IMR-90 (cell line): ENCODE measurements at regions not wholly inside any gene's neighbourhood (a gene's known extent, or its start where the extent isn't known, plus 50 kb on each side); places are given as distances from the start of the nearest gene placed in this dataset.

Experiments
- ATAC-seq: fragments of 200-7000 bp; cut with Tn5 transposase; 2 replicates; pipeline ENCODE4 v1.9.1; 2020; ENCODE audit warnings: low read depth, mild to moderate bottlenecking, moderate library complexity
- BruUV-seq: library from RNA; stranded (reverse); fragments of 400-500 nt; replicated peaks from 2 replicates; lab custom pipeline; 2021; lab: Mats Ljungman, UMichigan
- CTCF ChIA-PET: fragments of 300-600 bp; formaldehyde crosslinking; extraction: SDS; loops from one replicate; lab custom pipeline; 2021; ENCODE audit warnings: antibody characterized with exemption; lab: Yijun Ruan, JAX
- POLR2A ChIA-PET: fragments of 300-600 bp; sonication (Branson Sonifier 250); formaldehyde crosslinking; loops from one replicate; lab custom pipeline; 2022; ENCODE audit warnings: antibody characterized with exemption; ENCODE audit not compliant: unreplicated experiment; lab: Charles Lee
- DNase-seq: peaks from one replicate; pipeline ENCODE4 v3.0.0; 2013
- H2AFZ ChIP-seq: replicated peaks from 2 replicates; pipeline ENCODE3; 2013; ENCODE audit warnings: low read length, mild to moderate bottlenecking; ENCODE audit not compliant: poor library complexity
- H2AK5ac ChIP-seq: 2 replicates; pipeline ENCODE4 v1.6.1; 2013; ENCODE audit warnings: low read depth, low read length, inconsistent platforms
- H2AK9ac ChIP-seq: replicated peaks from 2 replicates; pipeline ENCODE3; 2013; ENCODE audit warnings: mild to moderate bottlenecking, low read depth, low read length, moderate library complexity; ENCODE audit not compliant: poor library complexity
- H2BK120ac ChIP-seq: 2 replicates; pipeline ENCODE4 v1.6.1; 2013; ENCODE audit warnings: low read depth, low read length, inconsistent platforms
- H2BK15ac ChIP-seq: 3 replicates; pipeline ENCODE4 v1.6.1; 2013; ENCODE audit warnings: low read depth, low read length, inconsistent platforms
- H2BK20ac ChIP-seq: 2 replicates; pipeline ENCODE4 v1.6.1; 2013; ENCODE audit warnings: low read depth, mild to moderate bottlenecking, inconsistent platforms, low read length, moderate library complexity
- H2BK5ac ChIP-seq: 2 replicates; pipeline ENCODE4 v1.6.1; 2013; ENCODE audit warnings: mild to moderate bottlenecking, low read depth, low read length, inconsistent platforms; ENCODE audit not compliant: poor library complexity, severe bottlenecking
- H3K14ac ChIP-seq: replicated peaks from 2 replicates; pipeline ENCODE4 v1.6.1; 2013; ENCODE audit warnings: low read depth, low read length, inconsistent platforms
- H3K18ac ChIP-seq: 2 replicates; pipeline ENCODE4 v1.6.1; 2013; ENCODE audit warnings: low read depth, low read length, control low read depth
- H3K23ac ChIP-seq: 2 replicates; pipeline ENCODE4 v1.6.1; 2013; ENCODE audit warnings: low read depth, low read length, inconsistent platforms
- H3K27ac ChIP-seq: 2 replicates; pipeline ENCODE4 v1.5.1; 2013; ENCODE audit warnings: mild to moderate bottlenecking, control low read depth, low read length; ENCODE audit not compliant: insufficient read depth
- H3K27me3 ChIP-seq: 2 replicates; pipeline ENCODE4 v1.6.1; 2013; ENCODE audit warnings: low read length; ENCODE audit not compliant: control insufficient read depth, insufficient read depth
- H3K36me3 ChIP-seq: 2 replicates; pipeline ENCODE4 v1.6.1; 2013; ENCODE audit warnings: low read length, mixed read lengths; ENCODE audit not compliant: control insufficient read depth, insufficient read depth
- H3K4ac ChIP-seq: 2 replicates; pipeline ENCODE4 v1.6.1; 2013; ENCODE audit warnings: low read depth, low read length, inconsistent platforms
- H3K4me1 ChIP-seq: 2 replicates; pipeline ENCODE4 v1.6.1; 2013; ENCODE audit warnings: low read length, mixed read lengths; ENCODE audit not compliant: control insufficient read depth, insufficient read depth
- H3K4me2 ChIP-seq: 2 replicates; pipeline ENCODE4 v1.6.1; 2013; ENCODE audit warnings: low read depth, mild to moderate bottlenecking, control low read depth, low read length, moderate library complexity
- H3K4me3 ChIP-seq: 2 replicates; pipeline ENCODE4 v1.5.1; 2013; ENCODE audit warnings: low read depth, mild to moderate bottlenecking, control low read depth, low read length, moderate library complexity; ENCODE audit not compliant: insufficient read depth
- H3K56ac ChIP-seq: 2 replicates; pipeline ENCODE4 v1.6.1; 2013; ENCODE audit warnings: low read length, inconsistent platforms; ENCODE audit not compliant: insufficient read depth; ENCODE audit errors: extremely low read depth
- H3K79me1 ChIP-seq, 2 experiments: 2 replicates each; pipeline ENCODE4 v1.6.1; 2013; ENCODE audit warnings: low read length in 2 of 2, inconsistent platforms in 1 of 2, low read depth in 1 of 2
- H3K9ac ChIP-seq: 2 replicates; pipeline ENCODE4 v1.6.1; 2013; ENCODE audit warnings: low read depth, low read length, control low read depth
- H3K9me1 ChIP-seq: 2 replicates; pipeline ENCODE4 v1.6.1; 2013; ENCODE audit warnings: low read length, inconsistent platforms; ENCODE audit not compliant: insufficient read depth
- H3K9me3 ChIP-seq: 2 replicates; pipeline ENCODE4 v1.6.1; 2013; ENCODE audit warnings: low read length; ENCODE audit not compliant: control insufficient read depth, insufficient read depth
- H4K20me1 ChIP-seq: 2 replicates; pipeline ENCODE4 v1.6.1; 2013; ENCODE audit warnings: low read length, inconsistent platforms; ENCODE audit not compliant: insufficient read depth
- H4K5ac ChIP-seq: 2 replicates; pipeline ENCODE4 v1.6.1; 2013; ENCODE audit warnings: mild to moderate bottlenecking, low read depth, low read length, control low read depth
- H4K8ac ChIP-seq, 2 experiments: 2 replicates each; pipeline ENCODE4 v1.6.1; 2013; ENCODE audit warnings: low read depth in 2 of 2, low read length in 2 of 2, control low read depth in 1 of 2, inconsistent platforms in 1 of 2
- H4K91ac ChIP-seq: 2 replicates; pipeline ENCODE4 v1.6.1; 2013; ENCODE audit warnings: low read depth, low read length, inconsistent platforms; ENCODE audit not compliant: insufficient read depth
- BHLHE40 ChIP-seq: fragments of 150-350 bp; IDR thresholded peaks from 2 replicates; pipeline ENCODE4 v1.6.1; 2016; ENCODE audit warnings: mild to moderate bottlenecking, low read depth, low read length
- CEBPB ChIP-seq: IDR thresholded peaks from 2 replicates; pipeline ENCODE4 v1.6.1; 2012; ENCODE audit warnings: low read depth, low read length, improper control_type of control experiment
- CHD1 ChIP-seq: IDR thresholded peaks from 2 replicates; pipeline ENCODE4 v1.6.1; 2012; ENCODE audit warnings: low read depth, low read length, improper control_type of control experiment
- FOS ChIP-seq: fragments of 150-350 bp; IDR thresholded peaks from 2 replicates; pipeline ENCODE4 v1.6.1; 2016; ENCODE audit warnings: low read depth, low read length
- MAFK ChIP-seq: IDR thresholded peaks from 2 replicates; pipeline ENCODE4 v1.6.1; 2012; ENCODE audit warnings: low read depth, low read length, improper control_type of control experiment
- RAD21 ChIP-seq: IDR thresholded peaks from 2 replicates; pipeline ENCODE4 v1.6.1; 2012; ENCODE audit warnings: low read length, improper control_type of control experiment
- RCOR1 ChIP-seq: IDR thresholded peaks from 2 replicates; pipeline ENCODE4 v1.6.1; 2012; ENCODE audit warnings: mild to moderate bottlenecking, low read length, improper control_type of control experiment; ENCODE audit not compliant: insufficient replicate concordance
- WGBS, 2 experiments: methylation state at CpG; one replicate each; pipeline versions ENCODE4 v1.1.5 to v1.1.7; 2013; ENCODE audit warnings: missing lambda C conversion rate in 2 of 2; ENCODE audit not compliant: insufficient read length in 1 of 2; ENCODE audit errors: extremely low coverage in 2 of 2; 5-methylcytosine and 5-hydroxymethylcytosine counted together
- dilution Hi-C: fragments of 300-500 bp; cut with HindIII; formaldehyde crosslinking; loops from one replicate; pipeline ENCODE4 v1.14.3; 2018; ENCODE audit warnings: low sequenced_read_pairs; ENCODE audit not compliant: unreplicated experiment
- in situ Hi-C: fragments of 300-500 bp; cut with MboI; formaldehyde crosslinking; loops from 3 replicates; pipeline ENCODE4 v1.14.3; 2019; ENCODE audit warnings: low sequenced_read_pairs, inconsistent platforms, mixed read lengths
- intact Hi-C: fragments of 100-400 bp; cut with micrococcal nuclease; formaldehyde crosslinking; loops from 2 replicates; pipeline ENCODE4 v1.10.0; 2022
- TF ChIP-seq, protein P1 (sequence below): fragments of 150-350 bp; IDR thresholded peaks from 2 replicates; pipeline ENCODE4 v1.6.1; 2016; ENCODE audit warnings: low read depth, mild to moderate bottlenecking, low read length, moderate library complexity, borderline replicate concordance
- TF ChIP-seq, protein P2 (sequence below): conservative IDR thresholded peaks from 2 replicates; pipeline ENCODE4 v1.5.1; 2012; ENCODE audit warnings: mild to moderate bottlenecking, low read depth, low read length, improper control_type of control experiment

DNA sequence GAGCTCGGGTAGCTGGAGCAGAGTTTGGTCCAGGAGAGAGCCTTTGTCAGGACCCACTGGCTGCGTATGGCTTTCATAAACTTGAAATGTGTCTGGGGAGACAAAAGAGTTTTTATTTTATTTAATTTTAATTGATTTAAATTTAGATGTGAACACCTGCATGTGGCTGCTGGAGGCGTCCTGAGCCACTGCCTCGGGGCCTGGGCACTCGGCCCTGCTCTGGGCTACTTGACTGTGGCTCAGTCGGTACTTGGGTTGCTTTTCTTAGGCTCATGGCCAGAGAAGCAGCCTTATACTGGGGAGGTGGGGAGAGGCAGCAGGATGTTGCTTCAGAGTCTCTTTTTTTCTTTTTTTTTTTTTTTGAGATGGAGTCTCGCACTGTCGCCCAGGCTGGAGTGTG, 661.8 kb upstream of the HS6ST1 start:
- no CpG with 5 or more reads among the region's 8 CpGs for WGBS, 2 experiments
- H3K9me3 ChIP-seq = peaks cover 6% of the 10 kb centered on the region; the same call in 1 of the 2 replicates
- POLR2A ChIA-PET = no interaction called here

More for the DNA sequence above, 661.8 kb upstream of the HS6ST1 start:
- Histone ChIP-seq H3K56ac (no peak overlapping the region), H2AK5ac (no peak overlapping the region), H3K23ac (no peak overlapping the region), H2BK120ac (no peak overlapping the region), H4K8ac (no peak overlapping the region), H3K9me1 (no peaks in the 10 kb centered on the region), H3K4me2 (no peak overlapping the region), H3K14ac (no peak overlapping the region), H3K18ac (no peak overlapping the region), H3K27me3 (no peaks in the 10 kb centered on the region), H2BK15ac (no peak overlapping the region), H3K4me3 (no peak overlapping the region), H3K36me3 (no peaks in the 10 kb centered on the region), H2BK20ac (no peak overlapping the region), H3K79me1 (no peaks in the 10 kb centered on the region), H4K20me1 (no peaks in the 10 kb centered on the region), H3K27ac (no peak overlapping the region), H2AK9ac (no peak overlapping the region), H3K4me1 (no peaks in the 10 kb centered on the region), H4K5ac (no peak overlapping the region), H3K9ac (no peak overlapping the region), H3K4ac (no peak overlapping the region), H2AFZ (no peak overlapping the region), H2BK5ac (no peak overlapping the region), H4K91ac (no peak overlapping the region)
- ATAC-seq (no peak), DNase-seq (no peak)
- no peak for TF ChIP-seq FOS
- TF ChIP-seq, protein P1, sequence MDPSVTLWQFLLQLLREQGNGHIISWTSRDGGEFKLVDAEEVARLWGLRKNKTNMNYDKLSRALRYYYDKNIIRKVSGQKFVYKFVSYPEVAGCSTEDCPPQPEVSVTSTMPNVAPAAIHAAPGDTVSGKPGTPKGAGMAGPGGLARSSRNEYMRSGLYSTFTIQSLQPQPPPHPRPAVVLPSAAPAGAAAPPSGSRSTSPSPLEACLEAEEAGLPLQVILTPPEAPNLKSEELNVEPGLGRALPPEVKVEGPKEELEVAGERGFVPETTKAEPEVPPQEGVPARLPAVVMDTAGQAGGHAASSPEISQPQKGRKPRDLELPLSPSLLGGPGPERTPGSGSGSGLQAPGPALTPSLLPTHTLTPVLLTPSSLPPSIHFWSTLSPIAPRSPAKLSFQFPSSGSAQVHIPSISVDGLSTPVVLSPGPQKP = no peak
- TF ChIP-seq CEBPB = no peak
- no peak for TF ChIP-seq CHD1
- TF ChIP-seq, protein P2, sequence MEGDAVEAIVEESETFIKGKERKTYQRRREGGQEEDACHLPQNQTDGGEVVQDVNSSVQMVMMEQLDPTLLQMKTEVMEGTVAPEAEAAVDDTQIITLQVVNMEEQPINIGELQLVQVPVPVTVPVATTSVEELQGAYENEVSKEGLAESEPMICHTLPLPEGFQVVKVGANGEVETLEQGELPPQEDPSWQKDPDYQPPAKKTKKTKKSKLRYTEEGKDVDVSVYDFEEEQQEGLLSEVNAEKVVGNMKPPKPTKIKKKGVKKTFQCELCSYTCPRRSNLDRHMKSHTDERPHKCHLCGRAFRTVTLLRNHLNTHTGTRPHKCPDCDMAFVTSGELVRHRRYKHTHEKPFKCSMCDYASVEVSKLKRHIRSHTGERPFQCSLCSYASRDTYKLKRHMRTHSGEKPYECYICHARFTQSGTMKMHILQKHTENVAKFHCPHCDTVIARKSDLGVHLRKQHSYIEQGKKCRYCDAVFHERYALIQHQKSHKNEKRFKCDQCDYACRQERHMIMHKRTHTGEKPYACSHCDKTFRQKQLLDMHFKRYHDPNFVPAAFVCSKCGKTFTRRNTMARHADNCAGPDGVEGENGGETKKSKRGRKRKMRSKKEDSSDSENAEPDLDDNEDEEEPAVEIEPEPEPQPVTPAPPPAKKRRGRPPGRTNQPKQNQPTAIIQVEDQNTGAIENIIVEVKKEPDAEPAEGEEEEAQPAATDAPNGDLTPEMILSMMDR = no peak
- no peak for TF ChIP-seq RCOR1
- no peak for TF ChIP-seq RAD21
- no peak for TF ChIP-seq BHLHE40
- no peak for TF ChIP-seq MAFK
- dilution Hi-C loops = no loop called here
- in situ Hi-C loops = no loop called here
- BruUV-seq = no TSS peak
- CTCF ChIA-PET = no interaction called here
- intact Hi-C loops = no loop called here
